Nephron (organoid): ENCODE measurements at regions not wholly inside any gene's neighbourhood (a gene's known extent, or its start where the extent isn't known, plus 50 kb on each side); places are given as distances from the start of the nearest gene placed in this dataset.

Experiments used
- H3K27ac Mint-ChIP-seq, 3 experiments: 2 replicates each; pipeline ENCODE4 v1.8.0; 2020; ENCODE audit warnings: mixed read lengths in 3 of 3, mild to moderate bottlenecking in 2 of 3, moderate library complexity in 1 of 3
- H3K27me3 Mint-ChIP-seq: 2 replicates; pipeline ENCODE4 v1.8.0; 2021; ENCODE audit warnings: low read depth, mild to moderate bottlenecking, moderate library complexity, mixed read lengths
- H3K36me3 Mint-ChIP-seq: 2 replicates; pipeline ENCODE4 v1.8.0; 2020; ENCODE audit warnings: low read depth, mixed read lengths
- H3K4me1 Mint-ChIP-seq: 2 replicates; pipeline ENCODE4 v1.8.0; 2020; ENCODE audit warnings: mixed read lengths
- H3K4me3 Mint-ChIP-seq, 3 experiments: 2 replicates each; pipeline ENCODE4 v1.8.0; 2020; ENCODE audit warnings: mild to moderate bottlenecking in 3 of 3, mixed read lengths in 3 of 3, moderate library complexity in 2 of 3
- H3K9me3 Mint-ChIP-seq: 2 replicates; pipeline ENCODE4 v1.8.0; 2020; ENCODE audit warnings: mixed read lengths
- TF ChIP-seq, protein P1 (sequence below), 3 experiments: fragments of 200-600 bp; sonication (generic); IDR thresholded peaks; one replicate each; pipeline ENCODE4 v1.5.0; 2021; ENCODE audit warnings: antibody characterized with exemption in 3 of 3; ENCODE audit not compliant: unreplicated experiment in 3 of 3

GRCh38 chr2:2751715-2752315 lies 420.7 kb upstream of the MYT1L start:
- peaks cover 27% of the 10 kb centered on the region for H3K9me3 Mint-ChIP-seq
- peaks cover 8% of the 10 kb centered on the region for H3K36me3 Mint-ChIP-seq
- no peak overlapping the region for H3K27ac Mint-ChIP-seq
- H3K4me1 Mint-ChIP-seq = no peaks in the 10 kb centered on the region
- H3K27me3 Mint-ChIP-seq = peaks cover 3% of the 10 kb centered on the region
- TF ChIP-seq, protein P1, sequence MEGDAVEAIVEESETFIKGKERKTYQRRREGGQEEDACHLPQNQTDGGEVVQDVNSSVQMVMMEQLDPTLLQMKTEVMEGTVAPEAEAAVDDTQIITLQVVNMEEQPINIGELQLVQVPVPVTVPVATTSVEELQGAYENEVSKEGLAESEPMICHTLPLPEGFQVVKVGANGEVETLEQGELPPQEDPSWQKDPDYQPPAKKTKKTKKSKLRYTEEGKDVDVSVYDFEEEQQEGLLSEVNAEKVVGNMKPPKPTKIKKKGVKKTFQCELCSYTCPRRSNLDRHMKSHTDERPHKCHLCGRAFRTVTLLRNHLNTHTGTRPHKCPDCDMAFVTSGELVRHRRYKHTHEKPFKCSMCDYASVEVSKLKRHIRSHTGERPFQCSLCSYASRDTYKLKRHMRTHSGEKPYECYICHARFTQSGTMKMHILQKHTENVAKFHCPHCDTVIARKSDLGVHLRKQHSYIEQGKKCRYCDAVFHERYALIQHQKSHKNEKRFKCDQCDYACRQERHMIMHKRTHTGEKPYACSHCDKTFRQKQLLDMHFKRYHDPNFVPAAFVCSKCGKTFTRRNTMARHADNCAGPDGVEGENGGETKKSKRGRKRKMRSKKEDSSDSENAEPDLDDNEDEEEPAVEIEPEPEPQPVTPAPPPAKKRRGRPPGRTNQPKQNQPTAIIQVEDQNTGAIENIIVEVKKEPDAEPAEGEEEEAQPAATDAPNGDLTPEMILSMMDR (IDR thresholded peaks at IDR 0.05; ENCODE audit: unreplicated experiment in 3 of 3) = no peak
- H3K4me3 Mint-ChIP-seq = no peak overlapping the region

GRCh38 chr2:2750867-2751714 lies 420.0 kb upstream of the MYT1L start:
- TF ChIP-seq, protein P1 (IDR thresholded peaks at IDR 0.05; ENCODE audit: unreplicated experiment in 3 of 3) = no peak
- peaks cover 27% of the 10 kb centered on the region for H3K9me3 Mint-ChIP-seq
- no peak overlapping the region for H3K4me3 Mint-ChIP-seq
- no peaks in the 10 kb centered on the region for H3K4me1 Mint-ChIP-seq
- no peak overlapping the region for H3K27ac Mint-ChIP-seq
- H3K27me3 Mint-ChIP-seq = peaks cover 3% of the 10 kb centered on the region
- peaks cover 8% of the 10 kb centered on the region for H3K36me3 Mint-ChIP-seq

- TF ChIP-seq, protein P1 (IDR thresholded peaks at IDR 0.05; ENCODE audit: unreplicated experiment in 3 of 3) = no peak
- H3K27ac Mint-ChIP-seq = no peak overlapping the region
- peaks cover 4% of the 10 kb centered on the region for H3K4me1 Mint-ChIP-seq
- no peak overlapping the region for H3K4me3 Mint-ChIP-seq
- H3K27me3 Mint-ChIP-seq = peaks cover 7% of the 10 kb centered on the region
- H3K36me3 Mint-ChIP-seq = peaks cover 8% of the 10 kb centered on the region
- H3K9me3 Mint-ChIP-seq = peaks cover 21% of the 10 kb centered on the region
Observed at GRCh38 chr2:2749206-2749598, 418.1 kb upstream of the MYT1L start.

DNA sequence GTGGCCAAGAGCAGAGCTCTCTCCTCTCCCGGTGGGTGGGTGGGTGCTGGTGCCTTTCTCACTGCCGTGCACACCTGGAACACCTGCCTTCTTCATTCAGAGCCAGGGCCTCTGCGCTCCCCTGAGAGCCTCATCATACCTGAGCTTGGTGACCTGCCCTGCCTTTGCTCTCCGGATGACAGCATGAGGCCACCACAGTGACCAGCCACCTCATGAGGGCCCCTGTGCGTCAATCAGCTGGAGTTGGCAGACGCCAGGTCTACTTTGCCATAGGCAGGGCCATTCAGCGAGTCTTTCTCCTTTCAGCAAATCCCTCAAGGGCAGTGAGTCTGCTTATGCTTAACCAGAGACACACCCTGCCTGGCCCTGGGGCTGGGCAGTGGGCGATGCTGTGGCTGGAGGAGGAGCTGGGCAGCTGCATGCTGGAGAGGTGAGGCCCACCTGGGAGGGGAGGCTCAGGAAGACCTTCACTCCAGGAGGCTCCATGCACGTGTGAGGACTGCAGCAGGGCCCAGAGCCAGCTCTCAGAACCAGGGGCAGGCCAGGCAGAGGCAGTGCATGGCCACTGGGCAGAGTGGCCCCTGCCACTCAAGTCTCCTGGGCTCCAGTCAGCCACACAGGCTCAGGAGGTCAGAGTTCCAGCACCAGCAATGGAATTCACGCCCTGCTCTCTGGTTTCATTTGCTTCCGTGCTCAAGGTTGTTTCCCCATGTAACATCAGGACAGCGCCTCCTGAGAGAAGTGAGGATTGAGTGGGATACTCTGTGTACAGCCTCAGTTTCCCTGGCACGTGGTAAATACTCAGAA lies 417.5 kb upstream of the MYT1L start:
- peaks cover 16% of the 10 kb centered on the region for H3K9me3 Mint-ChIP-seq
- TF ChIP-seq, protein P1 (IDR thresholded peaks at IDR 0.05; ENCODE audit: unreplicated experiment in 3 of 3) = no peak
- H3K36me3 Mint-ChIP-seq = peaks cover 8% of the 10 kb centered on the region
- H3K27me3 Mint-ChIP-seq = peaks cover 4% of the 10 kb centered on the region
- no peak overlapping the region for H3K4me3 Mint-ChIP-seq
- peaks cover 10% of the 10 kb centered on the region for H3K4me1 Mint-ChIP-seq
- no peak overlapping the region for H3K27ac Mint-ChIP-seq

DNA sequence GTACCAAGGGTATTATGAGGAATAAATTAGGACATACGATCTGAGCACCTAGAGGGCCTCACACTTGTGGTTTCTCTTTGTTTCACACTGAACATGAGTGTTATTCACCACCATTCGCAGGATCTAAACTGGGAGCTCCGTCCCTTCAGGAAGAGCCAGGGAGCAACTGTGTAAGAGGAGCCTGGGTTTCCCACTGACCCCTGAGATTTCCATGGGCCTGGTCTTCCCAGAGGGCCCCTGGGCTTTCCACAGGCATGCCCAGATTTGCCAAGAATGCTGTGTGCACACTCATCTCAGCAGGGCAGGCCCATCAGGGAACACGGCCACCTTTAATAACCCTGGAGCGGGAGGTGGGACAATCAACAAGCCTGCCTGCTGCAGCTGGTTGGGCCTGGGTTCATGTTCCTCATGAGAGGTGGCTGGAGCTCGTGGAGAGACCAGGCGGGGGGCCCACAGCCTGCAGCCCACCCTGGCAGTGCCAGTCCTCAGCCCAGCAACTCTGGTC lies 416.8 kb upstream of the MYT1L start:
- Mint-ChIP-seq H3K4me1 (peaks cover 18% of the 10 kb centered on the region), H3K27ac (no peak overlapping the region), H3K36me3 (peaks cover 8% of the 10 kb centered on the region), H3K4me3 (no peak overlapping the region), H3K9me3 (peaks cover 11% of the 10 kb centered on the region), H3K27me3 (peaks cover 10% of the 10 kb centered on the region)
- TF ChIP-seq, protein P1 (IDR thresholded peaks at IDR 0.05; ENCODE audit: unreplicated experiment in 3 of 3) = no peak
